Fibroblast of the aortic adventitia (primary cell): ENCODE measurements at regions not wholly inside any gene's neighbourhood (a gene's known extent, or its start where the extent isn't known, plus 50 kb on each side); places are given as distances from the start of the nearest gene placed in this dataset.
"Not testable (repeated sequence)": the region's sequence is repeated elsewhere in the genome, so short reads cannot be mapped to it uniquely, and the experiment has no call there.

Source experiments
- DNase-seq: peaks from one replicate; pipeline ENCODE4 v3.0.0-alpha.2; 2010; ENCODE audit warnings: low read depth
- H3K4me3 ChIP-seq: 2 replicates; pipeline ENCODE4 v1.5.1; 2011; ENCODE audit warnings: low read depth, mild to moderate bottlenecking, control low read depth, low read length, moderate library complexity
- CTCF ChIP-seq: IDR thresholded peaks from 2 replicates; pipeline ENCODE4 v1.5.1; 2011; ENCODE audit warnings: mild to moderate bottlenecking, low read length, control low read depth, inconsistent platforms; ENCODE audit not compliant: insufficient read depth

- no peak overlapping the region for H3K4me3 ChIP-seq
- no peak for DNase-seq
- no peak for TF ChIP-seq CTCF
These were observed 283.1 kb upstream of the TMTC4 start for GRCh38 chr13:100957741-100958140.

- no peak for TF ChIP-seq CTCF
- DNase-seq: peak; percentile 14
- no peak overlapping the region for H3K4me3 ChIP-seq
These were observed 280.1 kb upstream of the TMTC4 start for GRCh38 chr13:100954430-100955305.

GRCh38 chr13:100951016-100951415 is 276.4 kb upstream of the TMTC4 start:
- no peak overlapping the region for H3K4me3 ChIP-seq
- TF ChIP-seq CTCF: no peak

GRCh38 chr13:100948937-100949336 is 274.3 kb upstream of the TMTC4 start:
- not testable (repeated sequence) for H3K4me3 ChIP-seq, DNase-seq

More at GRCh38 chr13:100951016-100951415, 276.4 kb upstream of the TMTC4 start:
- DNase-seq: no peak

- no peak for TF ChIP-seq CTCF
- H3K4me3 ChIP-seq: no peak overlapping the region
- DNase-seq: no peak
These were observed 272.0 kb upstream of the TMTC4 start for GRCh38 chr13:100946588-100946987.

GRCh38 chr13:100944791-100945345 is 270.3 kb upstream of the TMTC4 start:
- DNase-seq: no peak
- H3K4me3 ChIP-seq: no peak overlapping the region
- TF ChIP-seq CTCF: no peak

GRCh38 chr13:100942742-100943141 is 268.1 kb upstream of the TMTC4 start:
- TF ChIP-seq CTCF: no peak
- no peak for DNase-seq
- H3K4me3 ChIP-seq: no peak overlapping the region
